ENCODE measurements at regions not wholly inside any gene's neighbourhood (a gene's known extent, or its start where the extent isn't known, plus 50 kb on each side); places are given as distances from the start of the nearest gene placed in this dataset.

DNA sequence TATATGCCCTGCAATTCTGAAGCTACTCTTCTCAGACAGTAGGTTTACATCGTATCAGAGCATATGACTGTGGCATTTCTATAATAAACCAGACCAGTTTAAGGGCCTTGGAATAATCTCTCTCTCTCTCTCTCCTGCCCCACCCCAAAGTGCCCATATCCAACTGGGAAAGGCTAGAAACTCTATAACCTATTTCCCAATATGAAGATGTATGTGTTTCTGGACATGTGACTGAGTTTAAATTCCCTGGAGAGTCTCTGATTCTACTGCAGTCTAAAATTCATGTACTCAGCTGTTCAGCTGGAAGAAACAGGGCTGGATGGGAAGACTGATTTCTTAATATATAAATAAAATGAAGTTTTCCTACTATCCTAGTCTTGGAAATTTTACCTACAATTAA, 91.9 kb upstream of the MBNL2 start:
- no peaks in the 10 kb centered on the region for H3K79me2 ChIP-seq (ENCODE audit: control insufficient read depth, insufficient read depth, low read length)
- dilution Hi-C loops (cut with MboI; ENCODE audit: extremely low pct_ligation_motif_present, low sequenced_read_pairs) = no loop called here
- no peak for TF ChIP-seq EZH2 (IDR thresholded peaks at IDR 0.05; ENCODE audit: low read length)
- TF ChIP-seq, protein P1, sequence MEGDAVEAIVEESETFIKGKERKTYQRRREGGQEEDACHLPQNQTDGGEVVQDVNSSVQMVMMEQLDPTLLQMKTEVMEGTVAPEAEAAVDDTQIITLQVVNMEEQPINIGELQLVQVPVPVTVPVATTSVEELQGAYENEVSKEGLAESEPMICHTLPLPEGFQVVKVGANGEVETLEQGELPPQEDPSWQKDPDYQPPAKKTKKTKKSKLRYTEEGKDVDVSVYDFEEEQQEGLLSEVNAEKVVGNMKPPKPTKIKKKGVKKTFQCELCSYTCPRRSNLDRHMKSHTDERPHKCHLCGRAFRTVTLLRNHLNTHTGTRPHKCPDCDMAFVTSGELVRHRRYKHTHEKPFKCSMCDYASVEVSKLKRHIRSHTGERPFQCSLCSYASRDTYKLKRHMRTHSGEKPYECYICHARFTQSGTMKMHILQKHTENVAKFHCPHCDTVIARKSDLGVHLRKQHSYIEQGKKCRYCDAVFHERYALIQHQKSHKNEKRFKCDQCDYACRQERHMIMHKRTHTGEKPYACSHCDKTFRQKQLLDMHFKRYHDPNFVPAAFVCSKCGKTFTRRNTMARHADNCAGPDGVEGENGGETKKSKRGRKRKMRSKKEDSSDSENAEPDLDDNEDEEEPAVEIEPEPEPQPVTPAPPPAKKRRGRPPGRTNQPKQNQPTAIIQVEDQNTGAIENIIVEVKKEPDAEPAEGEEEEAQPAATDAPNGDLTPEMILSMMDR (optimal IDR thresholded peaks at IDR 0.05 in 1 of 3, IDR thresholded peaks at IDR 0.05 in 1 of 3, conservative IDR thresholded peaks at IDR 0.05 in 1 of 3; ENCODE audit: extremely low read depth in 1 of 3, insufficient read depth in 2 of 3, low read length in 3 of 3) = no peak
- no peaks in the 10 kb centered on the region for H3K9me3 ChIP-seq (ENCODE audit: control insufficient read depth, low read depth, low read length)
- H3K4me3 ChIP-seq (ENCODE audit: control insufficient read depth in 2 of 3, extremely low read depth in 1 of 3, insufficient read depth in 2 of 3, low read depth in 1 of 3, low read length in 3 of 3) = no peak overlapping the region
- H3K9me1 ChIP-seq (ENCODE audit: control insufficient read depth, extremely low read depth, insufficient read depth, low read length) = no peaks in the 10 kb centered on the region
- no peak overlapping the region for H3K4me2 ChIP-seq (ENCODE audit: control insufficient read depth, extremely low read depth, insufficient read depth, low read depth, low read length)
- H4K20me1 ChIP-seq (ENCODE audit: control insufficient read depth, extremely low read depth, insufficient read depth, low read length) = no peaks in the 10 kb centered on the region
- FAIRE-seq (no peak), DNase-seq (ENCODE audit: low read depth, low spot score) (no peak)
- no peaks in the 10 kb centered on the region for H3K36me3 ChIP-seq (ENCODE audit: control insufficient read depth in 2 of 2, extremely low read depth in 1 of 2, insufficient read depth in 2 of 2, low read length in 2 of 2)
- H3K9ac ChIP-seq (ENCODE audit: control insufficient read depth, extremely low read depth, insufficient read depth, low read length) = no peak overlapping the region
- peaks cover 14% of the 10 kb centered on the region for H3K4me1 ChIP-seq (ENCODE audit: control insufficient read depth, extremely low read depth, insufficient read depth, low read length)
- no peak overlapping the region for H3K27ac ChIP-seq (ENCODE audit: control insufficient read depth, insufficient read depth, low read length)
- no peaks in the 10 kb centered on the region for H3K27me3 ChIP-seq (ENCODE audit: control insufficient read depth, extremely low read depth, insufficient read depth, low read length)
- no peak overlapping the region for H2AFZ ChIP-seq (ENCODE audit: control insufficient read depth, low read length)

DNA sequence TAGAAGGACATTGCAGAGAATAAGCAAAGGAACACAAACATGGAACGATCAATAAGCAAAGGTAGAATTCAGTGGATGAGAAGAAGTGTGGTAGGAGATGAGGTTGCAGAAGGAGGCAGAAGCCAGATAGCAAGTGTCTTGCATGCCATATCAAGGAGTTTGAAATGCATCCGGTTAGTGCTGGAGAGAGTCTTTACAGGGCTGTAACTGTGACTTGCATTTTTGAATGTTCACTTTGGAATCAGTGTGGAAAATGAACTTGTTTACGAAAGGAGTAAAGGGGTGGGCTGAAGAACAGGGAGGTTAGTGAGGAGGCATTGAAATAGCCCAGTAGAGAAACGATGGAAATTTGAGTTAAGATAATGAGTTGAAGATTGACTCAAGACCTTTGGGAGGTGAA, 90.7 kb upstream of the MBNL2 start:
- H3K4me2 ChIP-seq (ENCODE audit: control insufficient read depth, extremely low read depth, insufficient read depth, low read depth, low read length) = no peak overlapping the region
- no peaks in the 10 kb centered on the region for H3K9me3 ChIP-seq (ENCODE audit: control insufficient read depth, low read depth, low read length)
- peaks cover 1% of the 10 kb centered on the region for H3K4me1 ChIP-seq (ENCODE audit: control insufficient read depth, extremely low read depth, insufficient read depth, low read length)
- no peak overlapping the region for H3K27ac ChIP-seq (ENCODE audit: control insufficient read depth, insufficient read depth, low read length)
- H3K9me1 ChIP-seq (ENCODE audit: control insufficient read depth, extremely low read depth, insufficient read depth, low read length) = no peaks in the 10 kb centered on the region
- H3K9ac ChIP-seq (ENCODE audit: control insufficient read depth, extremely low read depth, insufficient read depth, low read length) = no peak overlapping the region
- DNase-seq (ENCODE audit: low read depth, low spot score) (no peak), FAIRE-seq (no peak)
- no peaks in the 10 kb centered on the region for H3K36me3 ChIP-seq (ENCODE audit: control insufficient read depth in 2 of 2, extremely low read depth in 1 of 2, insufficient read depth in 2 of 2, low read length in 2 of 2)
- H4K20me1 ChIP-seq (ENCODE audit: control insufficient read depth, extremely low read depth, insufficient read depth, low read length) = no peaks in the 10 kb centered on the region
- dilution Hi-C loops (cut with MboI; ENCODE audit: extremely low pct_ligation_motif_present, low sequenced_read_pairs) = no loop called here
- H3K79me2 ChIP-seq (ENCODE audit: control insufficient read depth, insufficient read depth, low read length) = no peaks in the 10 kb centered on the region
- no peak overlapping the region for H3K4me3 ChIP-seq (ENCODE audit: control insufficient read depth in 2 of 3, extremely low read depth in 1 of 3, insufficient read depth in 2 of 3, low read depth in 1 of 3, low read length in 3 of 3)
- TF ChIP-seq EZH2 (IDR thresholded peaks at IDR 0.05; ENCODE audit: low read length) = no peak
- TF ChIP-seq, protein P1 (optimal IDR thresholded peaks at IDR 0.05 in 1 of 3, IDR thresholded peaks at IDR 0.05 in 1 of 3, conservative IDR thresholded peaks at IDR 0.05 in 1 of 3; ENCODE audit: extremely low read depth in 1 of 3, insufficient read depth in 2 of 3, low read length in 3 of 3) = no peak
- H3K27me3 ChIP-seq (ENCODE audit: control insufficient read depth, extremely low read depth, insufficient read depth, low read length) = no peaks in the 10 kb centered on the region
- H2AFZ ChIP-seq (ENCODE audit: control insufficient read depth, low read length) = no peak overlapping the region

Measured in keratinocyte (primary cell).